HEK293 (cell line): ENCODE measurements at regions not wholly inside any gene's neighbourhood (a gene's known extent, or its start where the extent isn't known, plus 50 kb on each side); places are given as distances from the start of the nearest gene placed in this dataset.

Experiments
- KLF1 ChIP-seq: fragments of 450-650 bp; formaldehyde crosslinking; IDR thresholded peaks from 2 replicates; pipeline ENCODE4 v1.5.1; 2016; ENCODE audit warnings: missing biosample characterization, missing genetic modification characterization
- MYNN ChIP-seq: fragments of 450-650 bp; formaldehyde crosslinking; IDR thresholded peaks from 2 replicates; pipeline ENCODE4 v1.5.1; 2016; ENCODE audit warnings: missing biosample characterization, missing genetic modification characterization, borderline replicate concordance
- YY1 ChIP-seq: fragments of 450-650 bp; formaldehyde crosslinking; IDR thresholded peaks from 2 replicates; pipeline ENCODE4 v1.5.1; 2018; ENCODE audit warnings: missing biosample characterization, missing genetic modification characterization
- ZNF311 ChIP-seq: fragments of 450-650 bp; formaldehyde crosslinking; IDR thresholded peaks from 2 replicates; pipeline ENCODE4 v1.5.1; 2017; ENCODE audit warnings: missing biosample characterization, missing genetic modification characterization, borderline replicate concordance
- ZNF350 ChIP-seq: fragments of 450-650 bp; formaldehyde crosslinking; IDR thresholded peaks from 2 replicates; pipeline ENCODE4 v1.5.0; 2017; ENCODE audit warnings: missing biosample characterization, mild to moderate bottlenecking, missing genetic modification characterization
- ZNF366 ChIP-seq: fragments of 450-650 bp; formaldehyde crosslinking; conservative IDR thresholded peaks from 2 replicates; pipeline ENCODE4 v1.5.1; 2016; ENCODE audit warnings: missing biosample characterization, missing genetic modification characterization
- ZNF629 ChIP-seq: fragments of 450-650 bp; formaldehyde crosslinking; IDR thresholded peaks from 2 replicates; pipeline ENCODE4 v1.5.1; 2017; ENCODE audit warnings: missing biosample characterization, missing genetic modification characterization
- ZNF776 ChIP-seq: fragments of 450-650 bp; formaldehyde crosslinking; IDR thresholded peaks from 2 replicates; pipeline ENCODE4 v1.5.0; 2017; ENCODE audit warnings: missing biosample characterization, missing genetic modification characterization, borderline replicate concordance
- TF ChIP-seq, protein P1 (sequence below): fragments of 450-650 bp; formaldehyde crosslinking; IDR thresholded peaks from 2 replicates; pipeline ENCODE4 v1.5.1; 2016; ENCODE audit warnings: missing biosample characterization, missing genetic modification characterization
- TF ChIP-seq, protein P2 (sequence below): fragments of 450-650 bp; formaldehyde crosslinking; IDR thresholded peaks from 2 replicates; pipeline ENCODE4 v1.5.1; 2016; ENCODE audit warnings: missing biosample characterization, missing genetic modification characterization
- TF ChIP-seq, protein P3 (sequence below): fragments of 450-650 bp; formaldehyde crosslinking; IDR thresholded peaks from 2 replicates; pipeline ENCODE4 v1.5.1; 2016; ENCODE audit warnings: missing biosample characterization, missing genetic modification characterization, borderline replicate concordance
- TF ChIP-seq, protein P4 (sequence below): fragments of 450-650 bp; formaldehyde crosslinking; IDR thresholded peaks from 2 replicates; pipeline ENCODE4 v1.5.1; 2017; ENCODE audit warnings: missing biosample characterization, missing genetic modification characterization
- TF ChIP-seq, protein P5 (sequence below): fragments of 450-650 bp; formaldehyde crosslinking; IDR thresholded peaks from 2 replicates; pipeline ENCODE4 v1.5.1; 2016; ENCODE audit warnings: missing biosample characterization, missing genetic modification characterization
- TF ChIP-seq, protein P6 (sequence below): fragments of 450-650 bp; formaldehyde crosslinking; IDR thresholded peaks from 2 replicates; pipeline ENCODE4 v1.5.1; 2016; ENCODE audit warnings: missing biosample characterization, missing genetic modification characterization

DNA sequence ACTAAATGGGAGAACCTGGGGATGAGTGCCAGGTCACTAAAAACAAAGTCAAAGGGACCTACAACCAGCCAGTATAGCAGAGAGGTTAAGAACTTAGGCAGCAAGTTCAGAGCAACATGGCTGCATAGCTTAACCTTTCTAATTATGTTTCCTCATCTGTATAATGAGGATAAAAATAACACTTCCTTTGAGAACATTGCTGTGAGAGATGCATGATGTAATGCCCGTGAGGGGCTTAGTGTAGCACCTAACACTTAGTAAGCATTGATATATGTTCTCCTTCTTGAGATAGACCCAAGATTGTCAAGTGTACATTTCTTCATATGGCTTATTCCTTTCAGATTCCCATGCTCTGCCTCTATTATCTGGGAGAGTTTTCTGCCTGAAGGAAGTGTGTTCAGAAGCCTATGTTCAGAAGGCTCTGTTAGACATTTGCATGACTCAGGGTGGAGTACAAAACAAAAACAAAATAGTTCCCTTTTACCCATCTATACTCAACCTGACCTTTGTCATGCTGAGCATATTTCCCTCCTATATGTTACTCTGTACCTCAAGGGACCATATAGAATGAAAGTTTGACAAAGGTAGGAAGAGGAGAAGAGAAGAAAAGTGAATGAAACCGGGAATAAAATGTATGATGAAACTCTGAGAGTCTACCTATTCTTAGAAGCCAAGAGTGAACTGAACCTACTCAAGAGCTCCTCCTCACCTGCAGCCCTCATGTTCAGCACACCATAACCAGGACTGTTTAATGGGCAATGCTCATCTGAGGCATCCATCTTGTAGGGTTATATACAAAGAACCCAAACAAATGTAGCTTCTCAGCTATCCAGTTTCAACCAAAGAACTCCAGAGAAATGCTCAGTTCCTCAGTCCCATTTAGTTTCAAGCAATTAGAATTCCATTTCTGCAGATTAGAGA lies 70.7 kb upstream of the KCNMB2 start:
- TF ChIP-seq MYNN (tag by site-specific recombination) (no peak), ZNF366 (tag by site-specific recombination) (no peak), ZNF629 (tag by site-specific recombination) (no peak), YY1 (tag by site-specific recombination) (no peak), KLF1 (tag by site-specific recombination) (no peak), ZNF776 (tag by site-specific recombination) (no peak), ZNF311 (tag by site-specific recombination) (no peak), ZNF350 (tag by site-specific recombination) (no peak)
- TF ChIP-seq, protein P1, sequence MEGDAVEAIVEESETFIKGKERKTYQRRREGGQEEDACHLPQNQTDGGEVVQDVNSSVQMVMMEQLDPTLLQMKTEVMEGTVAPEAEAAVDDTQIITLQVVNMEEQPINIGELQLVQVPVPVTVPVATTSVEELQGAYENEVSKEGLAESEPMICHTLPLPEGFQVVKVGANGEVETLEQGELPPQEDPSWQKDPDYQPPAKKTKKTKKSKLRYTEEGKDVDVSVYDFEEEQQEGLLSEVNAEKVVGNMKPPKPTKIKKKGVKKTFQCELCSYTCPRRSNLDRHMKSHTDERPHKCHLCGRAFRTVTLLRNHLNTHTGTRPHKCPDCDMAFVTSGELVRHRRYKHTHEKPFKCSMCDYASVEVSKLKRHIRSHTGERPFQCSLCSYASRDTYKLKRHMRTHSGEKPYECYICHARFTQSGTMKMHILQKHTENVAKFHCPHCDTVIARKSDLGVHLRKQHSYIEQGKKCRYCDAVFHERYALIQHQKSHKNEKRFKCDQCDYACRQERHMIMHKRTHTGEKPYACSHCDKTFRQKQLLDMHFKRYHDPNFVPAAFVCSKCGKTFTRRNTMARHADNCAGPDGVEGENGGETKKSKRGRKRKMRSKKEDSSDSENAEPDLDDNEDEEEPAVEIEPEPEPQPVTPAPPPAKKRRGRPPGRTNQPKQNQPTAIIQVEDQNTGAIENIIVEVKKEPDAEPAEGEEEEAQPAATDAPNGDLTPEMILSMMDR (tag by site-specific recombination), result no peak
- TF ChIP-seq, protein P2, sequence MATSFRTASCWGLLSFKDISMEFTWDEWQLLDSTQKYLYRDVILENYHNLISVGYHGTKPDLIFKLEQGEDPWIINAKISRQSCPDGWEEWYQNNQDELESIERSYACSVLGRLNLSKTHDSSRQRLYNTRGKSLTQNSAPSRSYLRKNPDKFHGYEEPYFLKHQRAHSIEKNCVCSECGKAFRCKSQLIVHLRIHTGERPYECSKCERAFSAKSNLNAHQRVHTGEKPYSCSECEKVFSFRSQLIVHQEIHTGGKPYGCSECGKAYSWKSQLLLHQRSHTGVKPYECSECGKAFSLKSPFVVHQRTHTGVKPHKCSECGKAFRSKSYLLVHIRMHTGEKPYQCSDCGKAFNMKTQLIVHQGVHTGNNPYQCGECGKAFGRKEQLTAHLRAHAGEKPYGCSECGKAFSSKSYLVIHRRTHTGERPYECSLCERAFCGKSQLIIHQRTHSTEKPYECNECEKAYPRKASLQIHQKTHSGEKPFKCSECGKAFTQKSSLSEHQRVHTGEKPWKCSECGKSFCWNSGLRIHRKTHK (tag by site-specific recombination), result no peak
- TF ChIP-seq, protein P3, sequence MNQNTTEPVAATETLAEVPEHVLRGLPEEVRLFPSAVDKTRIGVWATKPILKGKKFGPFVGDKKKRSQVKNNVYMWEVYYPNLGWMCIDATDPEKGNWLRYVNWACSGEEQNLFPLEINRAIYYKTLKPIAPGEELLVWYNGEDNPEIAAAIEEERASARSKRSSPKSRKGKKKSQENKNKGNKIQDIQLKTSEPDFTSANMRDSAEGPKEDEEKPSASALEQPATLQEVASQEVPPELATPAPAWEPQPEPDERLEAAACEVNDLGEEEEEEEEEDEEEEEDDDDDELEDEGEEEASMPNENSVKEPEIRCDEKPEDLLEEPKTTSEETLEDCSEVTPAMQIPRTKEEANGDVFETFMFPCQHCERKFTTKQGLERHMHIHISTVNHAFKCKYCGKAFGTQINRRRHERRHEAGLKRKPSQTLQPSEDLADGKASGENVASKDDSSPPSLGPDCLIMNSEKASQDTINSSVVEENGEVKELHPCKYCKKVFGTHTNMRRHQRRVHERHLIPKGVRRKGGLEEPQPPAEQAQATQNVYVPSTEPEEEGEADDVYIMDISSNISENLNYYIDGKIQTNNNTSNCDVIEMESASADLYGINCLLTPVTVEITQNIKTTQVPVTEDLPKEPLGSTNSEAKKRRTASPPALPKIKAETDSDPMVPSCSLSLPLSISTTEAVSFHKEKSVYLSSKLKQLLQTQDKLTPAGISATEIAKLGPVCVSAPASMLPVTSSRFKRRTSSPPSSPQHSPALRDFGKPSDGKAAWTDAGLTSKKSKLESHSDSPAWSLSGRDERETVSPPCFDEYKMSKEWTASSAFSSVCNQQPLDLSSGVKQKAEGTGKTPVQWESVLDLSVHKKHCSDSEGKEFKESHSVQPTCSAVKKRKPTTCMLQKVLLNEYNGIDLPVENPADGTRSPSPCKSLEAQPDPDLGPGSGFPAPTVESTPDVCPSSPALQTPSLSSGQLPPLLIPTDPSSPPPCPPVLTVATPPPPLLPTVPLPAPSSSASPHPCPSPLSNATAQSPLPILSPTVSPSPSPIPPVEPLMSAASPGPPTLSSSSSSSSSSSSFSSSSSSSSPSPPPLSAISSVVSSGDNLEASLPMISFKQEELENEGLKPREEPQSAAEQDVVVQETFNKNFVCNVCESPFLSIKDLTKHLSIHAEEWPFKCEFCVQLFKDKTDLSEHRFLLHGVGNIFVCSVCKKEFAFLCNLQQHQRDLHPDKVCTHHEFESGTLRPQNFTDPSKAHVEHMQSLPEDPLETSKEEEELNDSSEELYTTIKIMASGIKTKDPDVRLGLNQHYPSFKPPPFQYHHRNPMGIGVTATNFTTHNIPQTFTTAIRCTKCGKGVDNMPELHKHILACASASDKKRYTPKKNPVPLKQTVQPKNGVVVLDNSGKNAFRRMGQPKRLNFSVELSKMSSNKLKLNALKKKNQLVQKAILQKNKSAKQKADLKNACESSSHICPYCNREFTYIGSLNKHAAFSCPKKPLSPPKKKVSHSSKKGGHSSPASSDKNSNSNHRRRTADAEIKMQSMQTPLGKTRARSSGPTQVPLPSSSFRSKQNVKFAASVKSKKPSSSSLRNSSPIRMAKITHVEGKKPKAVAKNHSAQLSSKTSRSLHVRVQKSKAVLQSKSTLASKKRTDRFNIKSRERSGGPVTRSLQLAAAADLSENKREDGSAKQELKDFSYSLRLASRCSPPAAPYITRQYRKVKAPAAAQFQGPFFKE, result no peak
- TF ChIP-seq, protein P4, sequence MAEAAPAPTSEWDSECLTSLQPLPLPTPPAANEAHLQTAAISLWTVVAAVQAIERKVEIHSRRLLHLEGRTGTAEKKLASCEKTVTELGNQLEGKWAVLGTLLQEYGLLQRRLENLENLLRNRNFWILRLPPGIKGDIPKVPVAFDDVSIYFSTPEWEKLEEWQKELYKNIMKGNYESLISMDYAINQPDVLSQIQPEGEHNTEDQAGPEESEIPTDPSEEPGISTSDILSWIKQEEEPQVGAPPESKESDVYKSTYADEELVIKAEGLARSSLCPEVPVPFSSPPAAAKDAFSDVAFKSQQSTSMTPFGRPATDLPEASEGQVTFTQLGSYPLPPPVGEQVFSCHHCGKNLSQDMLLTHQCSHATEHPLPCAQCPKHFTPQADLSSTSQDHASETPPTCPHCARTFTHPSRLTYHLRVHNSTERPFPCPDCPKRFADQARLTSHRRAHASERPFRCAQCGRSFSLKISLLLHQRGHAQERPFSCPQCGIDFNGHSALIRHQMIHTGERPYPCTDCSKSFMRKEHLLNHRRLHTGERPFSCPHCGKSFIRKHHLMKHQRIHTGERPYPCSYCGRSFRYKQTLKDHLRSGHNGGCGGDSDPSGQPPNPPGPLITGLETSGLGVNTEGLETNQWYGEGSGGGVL (tag by site-specific recombination), result no peak
- TF ChIP-seq, protein P5, sequence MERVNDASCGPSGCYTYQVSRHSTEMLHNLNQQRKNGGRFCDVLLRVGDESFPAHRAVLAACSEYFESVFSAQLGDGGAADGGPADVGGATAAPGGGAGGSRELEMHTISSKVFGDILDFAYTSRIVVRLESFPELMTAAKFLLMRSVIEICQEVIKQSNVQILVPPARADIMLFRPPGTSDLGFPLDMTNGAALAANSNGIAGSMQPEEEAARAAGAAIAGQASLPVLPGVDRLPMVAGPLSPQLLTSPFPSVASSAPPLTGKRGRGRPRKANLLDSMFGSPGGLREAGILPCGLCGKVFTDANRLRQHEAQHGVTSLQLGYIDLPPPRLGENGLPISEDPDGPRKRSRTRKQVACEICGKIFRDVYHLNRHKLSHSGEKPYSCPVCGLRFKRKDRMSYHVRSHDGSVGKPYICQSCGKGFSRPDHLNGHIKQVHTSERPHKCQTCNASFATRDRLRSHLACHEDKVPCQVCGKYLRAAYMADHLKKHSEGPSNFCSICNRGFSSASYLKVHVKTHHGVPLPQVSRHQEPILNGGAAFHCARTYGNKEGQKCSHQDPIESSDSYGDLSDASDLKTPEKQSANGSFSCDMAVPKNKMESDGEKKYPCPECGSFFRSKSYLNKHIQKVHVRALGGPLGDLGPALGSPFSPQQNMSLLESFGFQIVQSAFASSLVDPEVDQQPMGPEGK (tag by site-specific recombination), result no peak
- TF ChIP-seq, protein P6, sequence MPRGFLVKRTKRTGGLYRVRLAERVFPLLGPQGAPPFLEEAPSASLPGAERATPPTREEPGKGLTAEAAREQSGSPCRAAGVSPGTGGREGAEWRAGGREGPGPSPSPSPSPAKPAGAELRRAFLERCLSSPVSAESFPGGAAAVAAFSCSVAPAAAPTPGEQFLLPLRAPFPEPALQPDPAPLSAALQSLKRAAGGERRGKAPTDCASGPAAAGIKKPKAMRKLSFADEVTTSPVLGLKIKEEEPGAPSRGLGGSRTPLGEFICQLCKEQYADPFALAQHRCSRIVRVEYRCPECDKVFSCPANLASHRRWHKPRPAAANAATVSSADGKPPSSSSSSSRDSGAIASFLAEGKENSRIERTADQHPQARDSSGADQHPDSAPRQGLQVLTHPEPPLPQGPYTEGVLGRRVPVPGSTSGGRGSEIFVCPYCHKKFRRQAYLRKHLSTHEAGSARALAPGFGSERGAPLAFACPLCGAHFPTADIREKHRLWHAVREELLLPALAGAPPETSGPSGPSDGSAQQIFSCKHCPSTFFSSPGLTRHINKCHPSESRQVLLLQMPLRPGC, result no peak
